IMR-90 (cell line): ENCODE measurements at regions not wholly inside any gene's neighbourhood (a gene's known extent, or its start where the extent isn't known, plus 50 kb on each side); places are given as distances from the start of the nearest gene placed in this dataset.

Experiments used
- ATAC-seq: fragments of 200-7000 bp; cut with Tn5 transposase; 2 replicates; pipeline ENCODE4 v1.9.1; 2020; ENCODE audit warnings: low read depth, mild to moderate bottlenecking, moderate library complexity
- BruUV-seq: library from RNA; stranded (reverse); fragments of 400-500 nt; replicated peaks from 2 replicates; lab custom pipeline; 2021; lab: Mats Ljungman, UMichigan
- CTCF ChIA-PET: fragments of 300-600 bp; formaldehyde crosslinking; extraction: SDS; loops from one replicate; lab custom pipeline; 2021; ENCODE audit warnings: antibody characterized with exemption; lab: Yijun Ruan, JAX
- POLR2A ChIA-PET: fragments of 300-600 bp; sonication (Branson Sonifier 250); formaldehyde crosslinking; loops from one replicate; lab custom pipeline; 2022; ENCODE audit warnings: antibody characterized with exemption; ENCODE audit not compliant: unreplicated experiment; lab: Charles Lee
- DNase-seq: peaks from one replicate; pipeline ENCODE4 v3.0.0; 2013
- H2AFZ ChIP-seq: replicated peaks from 2 replicates; pipeline ENCODE3; 2013; ENCODE audit warnings: low read length, mild to moderate bottlenecking; ENCODE audit not compliant: poor library complexity
- H2AK5ac ChIP-seq: 2 replicates; pipeline ENCODE4 v1.6.1; 2013; ENCODE audit warnings: low read depth, low read length, inconsistent platforms
- H2AK9ac ChIP-seq: replicated peaks from 2 replicates; pipeline ENCODE3; 2013; ENCODE audit warnings: mild to moderate bottlenecking, low read depth, low read length, moderate library complexity; ENCODE audit not compliant: poor library complexity
- H2BK120ac ChIP-seq: 2 replicates; pipeline ENCODE4 v1.6.1; 2013; ENCODE audit warnings: low read depth, low read length, inconsistent platforms
- H2BK15ac ChIP-seq: 3 replicates; pipeline ENCODE4 v1.6.1; 2013; ENCODE audit warnings: low read depth, low read length, inconsistent platforms
- H2BK20ac ChIP-seq: 2 replicates; pipeline ENCODE4 v1.6.1; 2013; ENCODE audit warnings: low read depth, mild to moderate bottlenecking, inconsistent platforms, low read length, moderate library complexity
- H2BK5ac ChIP-seq: 2 replicates; pipeline ENCODE4 v1.6.1; 2013; ENCODE audit warnings: mild to moderate bottlenecking, low read depth, low read length, inconsistent platforms; ENCODE audit not compliant: poor library complexity, severe bottlenecking
- H3K14ac ChIP-seq: replicated peaks from 2 replicates; pipeline ENCODE4 v1.6.1; 2013; ENCODE audit warnings: low read depth, low read length, inconsistent platforms
- H3K18ac ChIP-seq: 2 replicates; pipeline ENCODE4 v1.6.1; 2013; ENCODE audit warnings: low read depth, low read length, control low read depth
- H3K23ac ChIP-seq: 2 replicates; pipeline ENCODE4 v1.6.1; 2013; ENCODE audit warnings: low read depth, low read length, inconsistent platforms
- H3K27ac ChIP-seq: 2 replicates; pipeline ENCODE4 v1.5.1; 2013; ENCODE audit warnings: mild to moderate bottlenecking, control low read depth, low read length; ENCODE audit not compliant: insufficient read depth
- H3K27me3 ChIP-seq: 2 replicates; pipeline ENCODE4 v1.6.1; 2013; ENCODE audit warnings: low read length; ENCODE audit not compliant: control insufficient read depth, insufficient read depth
- H3K36me3 ChIP-seq: 2 replicates; pipeline ENCODE4 v1.6.1; 2013; ENCODE audit warnings: low read length, mixed read lengths; ENCODE audit not compliant: control insufficient read depth, insufficient read depth
- H3K4ac ChIP-seq: 2 replicates; pipeline ENCODE4 v1.6.1; 2013; ENCODE audit warnings: low read depth, low read length, inconsistent platforms
- H3K4me1 ChIP-seq: 2 replicates; pipeline ENCODE4 v1.6.1; 2013; ENCODE audit warnings: low read length, mixed read lengths; ENCODE audit not compliant: control insufficient read depth, insufficient read depth
- H3K4me2 ChIP-seq: 2 replicates; pipeline ENCODE4 v1.6.1; 2013; ENCODE audit warnings: low read depth, mild to moderate bottlenecking, control low read depth, low read length, moderate library complexity
- H3K4me3 ChIP-seq: 2 replicates; pipeline ENCODE4 v1.5.1; 2013; ENCODE audit warnings: low read depth, mild to moderate bottlenecking, control low read depth, low read length, moderate library complexity; ENCODE audit not compliant: insufficient read depth
- H3K56ac ChIP-seq: 2 replicates; pipeline ENCODE4 v1.6.1; 2013; ENCODE audit warnings: low read length, inconsistent platforms; ENCODE audit not compliant: insufficient read depth; ENCODE audit errors: extremely low read depth
- H3K79me1 ChIP-seq, 2 experiments: 2 replicates each; pipeline ENCODE4 v1.6.1; 2013; ENCODE audit warnings: low read length in 2 of 2, inconsistent platforms in 1 of 2, low read depth in 1 of 2
- H3K9ac ChIP-seq: 2 replicates; pipeline ENCODE4 v1.6.1; 2013; ENCODE audit warnings: low read depth, low read length, control low read depth
- H3K9me1 ChIP-seq: 2 replicates; pipeline ENCODE4 v1.6.1; 2013; ENCODE audit warnings: low read length, inconsistent platforms; ENCODE audit not compliant: insufficient read depth
- H3K9me3 ChIP-seq: 2 replicates; pipeline ENCODE4 v1.6.1; 2013; ENCODE audit warnings: low read length; ENCODE audit not compliant: control insufficient read depth, insufficient read depth
- H4K20me1 ChIP-seq: 2 replicates; pipeline ENCODE4 v1.6.1; 2013; ENCODE audit warnings: low read length, inconsistent platforms; ENCODE audit not compliant: insufficient read depth
- H4K5ac ChIP-seq: 2 replicates; pipeline ENCODE4 v1.6.1; 2013; ENCODE audit warnings: mild to moderate bottlenecking, low read depth, low read length, control low read depth
- H4K8ac ChIP-seq, 2 experiments: 2 replicates each; pipeline ENCODE4 v1.6.1; 2013; ENCODE audit warnings: low read depth in 2 of 2, low read length in 2 of 2, control low read depth in 1 of 2, inconsistent platforms in 1 of 2
- H4K91ac ChIP-seq: 2 replicates; pipeline ENCODE4 v1.6.1; 2013; ENCODE audit warnings: low read depth, low read length, inconsistent platforms; ENCODE audit not compliant: insufficient read depth
- BHLHE40 ChIP-seq: fragments of 150-350 bp; IDR thresholded peaks from 2 replicates; pipeline ENCODE4 v1.6.1; 2016; ENCODE audit warnings: mild to moderate bottlenecking, low read depth, low read length
- CEBPB ChIP-seq: IDR thresholded peaks from 2 replicates; pipeline ENCODE4 v1.6.1; 2012; ENCODE audit warnings: low read depth, low read length, improper control_type of control experiment
- CHD1 ChIP-seq: IDR thresholded peaks from 2 replicates; pipeline ENCODE4 v1.6.1; 2012; ENCODE audit warnings: low read depth, low read length, improper control_type of control experiment
- CTCF ChIP-seq: conservative IDR thresholded peaks from 2 replicates; pipeline ENCODE4 v1.5.1; 2012; ENCODE audit warnings: mild to moderate bottlenecking, low read depth, low read length, improper control_type of control experiment
- FOS ChIP-seq: fragments of 150-350 bp; IDR thresholded peaks from 2 replicates; pipeline ENCODE4 v1.6.1; 2016; ENCODE audit warnings: low read depth, low read length
- MAFK ChIP-seq: IDR thresholded peaks from 2 replicates; pipeline ENCODE4 v1.6.1; 2012; ENCODE audit warnings: low read depth, low read length, improper control_type of control experiment
- MAZ ChIP-seq: IDR thresholded peaks from 2 replicates; pipeline ENCODE4 v1.6.1; 2012; ENCODE audit warnings: low read depth, mild to moderate bottlenecking, low read length, improper control_type of control experiment, moderate library complexity, borderline replicate concordance
- MXI1 ChIP-seq: IDR thresholded peaks from 2 replicates; pipeline ENCODE4 v1.6.1; 2012; ENCODE audit warnings: low read depth, mild to moderate bottlenecking, low read length, moderate library complexity, borderline replicate concordance
- NFE2L2 ChIP-seq: fragments of 150-350 bp; IDR thresholded peaks from 2 replicates; pipeline ENCODE4 v1.6.1; 2016; ENCODE audit warnings: low read depth, mild to moderate bottlenecking, low read length
- POLR2A ChIP-seq: IDR thresholded peaks from 2 replicates; pipeline ENCODE4 v1.6.1; 2012; ENCODE audit warnings: mild to moderate bottlenecking, low read depth, low read length
- RAD21 ChIP-seq: IDR thresholded peaks from 2 replicates; pipeline ENCODE4 v1.6.1; 2012; ENCODE audit warnings: low read length, improper control_type of control experiment
- RFX5 ChIP-seq: IDR thresholded peaks from 2 replicates; pipeline ENCODE4 v1.8.0; 2012; ENCODE audit warnings: low read depth, mild to moderate bottlenecking, low read length, moderate library complexity
- SMC3 ChIP-seq: fragments of 150-350 bp; IDR thresholded peaks from 2 replicates; pipeline ENCODE4 v1.6.1; 2016; ENCODE audit warnings: low read depth, mild to moderate bottlenecking, antibody characterized with exemption, low read length, moderate library complexity
- USF2 ChIP-seq: fragments of 150-350 bp; IDR thresholded peaks from 2 replicates; pipeline ENCODE4 v1.6.1; 2017; ENCODE audit warnings: mild to moderate bottlenecking, antibody characterized with exemption, low read length, low read depth
- WGBS, 2 experiments: methylation state at CpG; one replicate each; pipeline versions ENCODE4 v1.1.5 to v1.1.7; 2013; ENCODE audit warnings: missing lambda C conversion rate in 2 of 2; ENCODE audit not compliant: insufficient read length in 1 of 2; ENCODE audit errors: extremely low coverage in 2 of 2; 5-methylcytosine and 5-hydroxymethylcytosine counted together
- dilution Hi-C: fragments of 300-500 bp; cut with HindIII; formaldehyde crosslinking; loops from one replicate; pipeline ENCODE4 v1.14.3; 2018; ENCODE audit warnings: low sequenced_read_pairs; ENCODE audit not compliant: unreplicated experiment
- in situ Hi-C: fragments of 300-500 bp; cut with MboI; formaldehyde crosslinking; loops from 3 replicates; pipeline ENCODE4 v1.14.3; 2019; ENCODE audit warnings: low sequenced_read_pairs, inconsistent platforms, mixed read lengths
- intact Hi-C: fragments of 100-400 bp; cut with micrococcal nuclease; formaldehyde crosslinking; loops from 2 replicates; pipeline ENCODE4 v1.10.0; 2022

GRCh38 chr12:33052141-33053051 is 155.8 kb upstream of the PKP2 start (continued):
- TF ChIP-seq BHLHE40: no peak

GRCh38 chr12:33047666-33048065 is 151.1 kb upstream of the PKP2 start:
- no peak for ATAC-seq
- no peaks in the 10 kb centered on the region for H3K9me1 ChIP-seq
- TF ChIP-seq SMC3 (no peak), CEBPB (no peak), USF2 (no peak), MXI1 (no peak), MAFK (no peak), CTCF (no peak), BHLHE40 (no peak), NFE2L2 (no peak), FOS (no peak), CHD1 (no peak), MAZ (no peak), RAD21 (no peak), POLR2A (no peak), RFX5 (no peak)

More at GRCh38 chr12:33047666-33048065, 151.1 kb upstream of the PKP2 start:
- intact Hi-C loops: no loop called here
- WGBS, 2 experiments: no CpG with 5 or more reads among the region's 4 CpGs
- in situ Hi-C loops: no loop called here
- no peak for DNase-seq
- H3K23ac ChIP-seq: no peak overlapping the region
- H3K79me1 ChIP-seq: no peaks in the 10 kb centered on the region
- H4K20me1 ChIP-seq: no peaks in the 10 kb centered on the region
- H2AFZ ChIP-seq: no peak overlapping the region
- no peak overlapping the region for H2AK5ac ChIP-seq
- POLR2A ChIA-PET: no interaction called here
- H3K27ac ChIP-seq: no peak overlapping the region
- no peak overlapping the region for H2BK20ac ChIP-seq
- no peak overlapping the region for H2AK9ac ChIP-seq
- H3K9ac ChIP-seq: no peak overlapping the region
- no peak overlapping the region for H3K56ac ChIP-seq
- H3K27me3 ChIP-seq: no peaks in the 10 kb centered on the region
- no peak overlapping the region for H2BK5ac ChIP-seq
- peaks cover 3% of the 10 kb centered on the region for H3K9me3 ChIP-seq
- BruUV-seq: no TSS peak
- CTCF ChIA-PET: no interaction called here
- no peak overlapping the region for H4K91ac ChIP-seq
- no peak overlapping the region for H3K4me3 ChIP-seq
- H4K8ac ChIP-seq: no peak overlapping the region
- dilution Hi-C loops: no loop called here
- H3K18ac ChIP-seq: no peak overlapping the region
- no peak overlapping the region for H2BK120ac ChIP-seq
- H2BK15ac ChIP-seq: no peak overlapping the region
- H3K36me3 ChIP-seq: no peaks in the 10 kb centered on the region
- no peaks in the 10 kb centered on the region for H3K4me1 ChIP-seq
- no peak overlapping the region for H3K14ac ChIP-seq
- H3K4me2 ChIP-seq: no peak overlapping the region
- no peak overlapping the region for H3K4ac ChIP-seq
- no peak overlapping the region for H4K5ac ChIP-seq
